Psoas muscle (tissue), 7 donors: ENCODE measurements at regions not wholly inside any gene's neighbourhood (a gene's known extent, or its start where the extent isn't known, plus 50 kb on each side); places are given as distances from the start of the nearest gene placed in this dataset.
"Not testable (repeated sequence)": the region's sequence is repeated elsewhere in the genome, so short reads cannot be mapped to it uniquely, and the experiment has no call there.

Experiments used
- ATAC-seq, 4 donors: fragments of 200-7000 bp; cut with Tn5 transposase; one replicate each; pipeline ENCODE4 v1.9.1; 2020; ENCODE audit warnings: moderate library complexity in 3 of 4, mild to moderate bottlenecking in 2 of 4
- DNase-seq, 2 donors: peaks; one replicate each; pipeline ENCODE4 v3.0.0-alpha.2; 2020
- H3K27ac ChIP-seq: fragments of 200-600 bp; one replicate; pipeline ENCODE4 v1.8.0; 2022
- H3K27me3 ChIP-seq, 3 donors: fragments of 200-600 bp in 1 of 3; one replicate each; pipeline versions ENCODE4 v1.6.1 to v1.8.0; 2013 to 2022; ENCODE audit warnings: low read length in 2 of 3, mild to moderate bottlenecking in 2 of 3, moderate library complexity in 1 of 3; ENCODE audit not compliant: insufficient read depth in 3 of 3
- H3K36me3 ChIP-seq, 2 donors: fragments of 200-600 bp in 1 of 2; one replicate each; pipeline versions ENCODE4 v1.6.1 to v1.8.0; 2013 to 2022; ENCODE audit warnings: low read depth in 1 of 2, mild to moderate bottlenecking in 1 of 2, moderate library complexity in 1 of 2; ENCODE audit not compliant: insufficient read depth in 1 of 2
- H3K4me1 ChIP-seq: fragments of 200-600 bp; one replicate; pipeline ENCODE4 v1.8.0; 2022
- H3K4me3 ChIP-seq: fragments of 200-600 bp; one replicate; pipeline ENCODE4 v1.8.0; 2022; ENCODE audit warnings: mild to moderate bottlenecking
- H3K9me3 ChIP-seq: fragments of 200-600 bp; one replicate; pipeline ENCODE4 v1.8.0; 2022
- WGBS, 3 donors: extraction: QIAGEN DNeasy Blood & Tissue Kit; methylation state at CpG; one replicate each; pipeline versions ENCODE4 v1.1.6 to v1.1.7; 2013; 5-methylcytosine and 5-hydroxymethylcytosine counted together
- intact Hi-C, 2 donors: fragments of 100-400 bp; cut with DNase I; formaldehyde crosslinking; loops; one replicate each; pipeline versions ENCODE4 v1.11.0 to v1.14.2; 2022
- donor health status: healthy with polysubstance abuse.
- donor health status: DM: no; HTN: no; CAD: no; lungs with moderate emphysema.
- donor health status: Bipolar disorder and iron deficiency.
- donor health status: healthy.
- donor health status: DM: yes; HTN: yes; CAD: no.
- donor health status: DM: no; HTN: no; CAD: no.
- donor health status: DM: yes; HTN: yes; CAD: no.

- WGBS, 3 donors, result 82 to 100% (median 88%) methylated on average over 2 to 5 of the region's 8 CpGs
- H3K4me1 ChIP-seq, H3K36me3 ChIP-seq, ATAC-seq, H3K27ac ChIP-seq, H3K27me3 ChIP-seq, intact Hi-C loops, H3K4me3 ChIP-seq, H3K9me3 ChIP-seq, DNase-seq: not testable (repeated sequence)
Measured at GRCh38 chr2:110026126-110026785, 89.4 kb downstream of the MALL start.

GRCh38 chr2:110028411-110028810 is 87.2 kb downstream of the MALL start:
- H3K4me1 ChIP-seq, H3K27ac ChIP-seq, intact Hi-C loops, H3K4me3 ChIP-seq, ATAC-seq, H3K9me3 ChIP-seq, H3K36me3 ChIP-seq, H3K27me3 ChIP-seq: not testable (repeated sequence)
- 76 to 90% (median 86%) methylated on average over 3 to 10 of the region's 11 CpGs for WGBS, 3 donors
- DNase-seq, result peak; percentile 3 to 41

DNA sequence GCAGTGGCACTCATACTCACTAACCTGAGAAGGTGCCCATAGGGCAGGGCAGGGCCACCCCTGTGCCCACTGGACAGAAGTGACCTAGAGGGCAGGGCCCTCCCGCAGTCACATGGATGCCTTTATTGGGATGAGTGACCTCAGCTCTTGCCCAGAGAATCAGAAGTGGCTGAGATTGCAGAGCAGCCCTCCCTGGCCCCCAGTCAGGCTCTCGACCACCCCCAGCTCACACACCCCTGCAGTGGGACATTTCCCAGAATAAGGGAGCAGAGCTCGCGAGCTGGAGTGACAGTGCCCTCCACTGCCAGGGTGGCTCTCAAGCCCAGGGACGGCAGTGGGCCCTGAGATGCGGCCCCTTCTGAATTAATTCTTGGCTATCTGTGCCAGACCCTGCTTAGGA is 84.7 kb downstream of the MALL start:
- not testable (repeated sequence) for DNase-seq

DNA sequence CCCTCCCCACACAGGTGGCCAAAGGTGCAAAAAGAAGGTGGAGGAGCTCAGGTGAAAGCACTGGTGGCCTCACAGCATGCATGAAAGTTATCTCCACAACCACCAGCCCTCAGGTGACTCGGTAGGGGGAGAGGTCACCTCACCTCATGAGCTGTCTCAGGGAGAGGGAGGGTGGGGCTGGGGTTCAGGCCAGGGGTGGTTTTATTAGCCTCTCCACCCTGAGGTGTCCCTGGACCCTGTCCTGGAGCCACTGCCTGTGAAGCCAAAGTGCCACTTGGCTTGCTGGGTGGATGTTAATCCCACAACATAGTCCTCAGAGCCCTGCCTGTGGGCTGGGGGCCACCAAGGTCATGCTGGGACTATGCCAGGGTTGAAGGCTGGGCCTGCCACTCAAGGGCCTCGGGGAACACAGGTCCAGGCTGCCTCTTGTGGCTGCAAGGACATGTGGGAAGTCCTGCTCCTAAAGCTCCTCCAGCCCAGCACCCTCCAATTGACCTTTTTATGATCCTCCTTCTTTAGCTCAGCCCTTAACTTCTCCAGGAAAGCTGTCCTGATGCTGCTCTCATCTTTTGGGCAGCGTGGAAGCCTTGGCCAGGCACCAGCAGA is 83.8 kb downstream of the MALL start:
- no CpG with 5 or more reads among the region's 3 CpGs for WGBS, 3 donors
- H3K27me3 ChIP-seq, DNase-seq, H3K9me3 ChIP-seq, H3K36me3 ChIP-seq, H3K4me3 ChIP-seq, H3K4me1 ChIP-seq, intact Hi-C loops, H3K27ac ChIP-seq: not testable (repeated sequence)
- peak; percentile 57 to 93 (median 75) for ATAC-seq

More for the DNA sequence above, 84.7 kb downstream of the MALL start:
- H3K27me3 ChIP-seq, intact Hi-C loops, H3K4me3 ChIP-seq, H3K27ac ChIP-seq, ATAC-seq, H3K36me3 ChIP-seq, H3K9me3 ChIP-seq, H3K4me1 ChIP-seq: not testable (repeated sequence)
- WGBS, 3 donors, result 88 to 92% (median 92%) methylated on average over 2 to 3 of the region's 6 CpGs
